H1 (cell line): ENCODE measurements at regions not wholly inside any gene's neighbourhood (a gene's known extent, or its start where the extent isn't known, plus 50 kb on each side); places are given as distances from the start of the nearest gene placed in this dataset.

Source experiments
- CTCF ChIA-PET: fragments of 300-600 bp; sonication (Branson Sonifier 250); formaldehyde crosslinking; loops from one replicate; lab custom pipeline; 2021; ENCODE audit not compliant: partially characterized antibody; lab: Charles Lee
- POLR2A ChIA-PET: fragments of 300-600 bp; sonication (Branson Sonifier 250); formaldehyde crosslinking; loops from one replicate; lab custom pipeline; 2021; ENCODE audit warnings: inconsistent platforms; ENCODE audit not compliant: partially characterized antibody; lab: Charles Lee
- DNase-seq, 2 experiments: peaks; one replicate each; pipeline versions ENCODE4 v3.0.0 to v3.0.0-alpha.2; 2010 to 2022; ENCODE audit warnings: low spot score in 2 of 2, low read depth in 1 of 2, mixed read lengths in 1 of 2
- FAIRE-seq: peaks from 2 replicates; lab custom pipeline; 2011; peaks lifted over from hg19 to GRCh38; lab: Jason Lieb, UNC
- H2AFZ ChIP-seq: 2 replicates; pipeline ENCODE4 v1.8.1; 2012; ENCODE audit warnings: low read length, inconsistent platforms
- H2AK5ac ChIP-seq: 2 replicates; pipeline ENCODE4 v1.6.1; 2013; ENCODE audit warnings: low read depth, low read length
- H2BK120ac ChIP-seq: replicated peaks from 2 replicates; pipeline ENCODE3; 2013; ENCODE audit warnings: low read depth, low read length, inconsistent platforms
- H2BK12ac ChIP-seq: 2 replicates; pipeline ENCODE4 v1.6.1; 2013; ENCODE audit warnings: low read depth, low read length
- H2BK15ac ChIP-seq: 2 replicates; pipeline ENCODE4 v1.6.1; 2013; ENCODE audit warnings: low read length
- H2BK20ac ChIP-seq: 2 replicates; pipeline ENCODE4 v1.6.1; 2013; ENCODE audit warnings: low read length
- H2BK5ac ChIP-seq: 2 replicates; pipeline ENCODE4 v1.6.1; 2013; ENCODE audit warnings: low read depth, low read length
- H3K14ac ChIP-seq: 2 replicates; pipeline ENCODE4 v1.6.1; 2013; ENCODE audit warnings: inconsistent platforms; ENCODE audit not compliant: insufficient read length
- H3K18ac ChIP-seq: 2 replicates; pipeline ENCODE4 v1.6.1; 2013; ENCODE audit warnings: low read length; ENCODE audit errors: extremely low read depth
- H3K23ac ChIP-seq: 2 replicates; pipeline ENCODE4 v1.6.1; 2013; ENCODE audit warnings: inconsistent platforms; ENCODE audit not compliant: insufficient read length
- H3K23me2 ChIP-seq: 2 replicates; pipeline ENCODE4 v1.6.1; 2013; ENCODE audit warnings: low read depth, low read length
- H3K27ac ChIP-seq: 2 replicates; pipeline ENCODE4 v1.6.1; 2011; ENCODE audit warnings: low read depth, low read length, inconsistent platforms
- H3K27me3 ChIP-seq, 4 experiments: replicated peaks in 1 of 4; 1 replicate in 1 of 4; 2 replicates in 3 of 4; pipeline versions ENCODE4 v1.6.1 to v1.8.1; 2011 to 2013; ENCODE audit warnings: low read length in 3 of 4, mild to moderate bottlenecking in 3 of 4, inconsistent platforms in 2 of 4, mixed read lengths in 2 of 4, moderate library complexity in 1 of 4; ENCODE audit not compliant: control insufficient read depth in 3 of 4, insufficient read depth in 3 of 4; ENCODE audit errors: extremely low read depth in 1 of 4
- H3K36me3 ChIP-seq, 4 experiments: 2 replicates each; pipeline versions ENCODE4 v1.6.1 to v1.8.1; 2011 to 2013; ENCODE audit warnings: mild to moderate bottlenecking in 4 of 4, low read length in 3 of 4, moderate library complexity in 2 of 4, control low read depth in 1 of 4, inconsistent platforms in 1 of 4; ENCODE audit not compliant: insufficient read depth in 4 of 4, control insufficient read depth in 2 of 4
- H3K4ac ChIP-seq: replicated peaks from 2 replicates; pipeline ENCODE3; 2013; ENCODE audit warnings: low read length, low read depth, mixed read lengths, inconsistent platforms; ENCODE audit not compliant: insufficient read length
- H3K4me1 ChIP-seq, 4 experiments: replicated peaks in 1 of 4; 1 replicate in 1 of 4; 2 replicates in 3 of 4; pipeline versions ENCODE4 v1.6.1 to v1.8.1; 2011 to 2013; ENCODE audit warnings: low read length in 3 of 4, inconsistent platforms in 2 of 4, mixed read lengths in 1 of 4; ENCODE audit not compliant: insufficient read depth in 4 of 4, control insufficient read depth in 3 of 4
- H3K4me2 ChIP-seq, 2 experiments: 2 replicates each; pipeline versions ENCODE4 v1.6.1 to v1.8.1; 2011 to 2013; ENCODE audit warnings: low read depth in 2 of 2, low read length in 2 of 2, control low read depth in 1 of 2, inconsistent platforms in 1 of 2, mild to moderate bottlenecking in 1 of 2; ENCODE audit not compliant: insufficient read depth in 1 of 2
- H3K4me3 ChIP-seq, 4 experiments: fragments of 200-600, 300-600 bp in 1 of 4; sonication (generic), shearing (Covaris generic), sonication (Bioruptor Twin) in 1 of 4; 2 replicates each; pipeline versions ENCODE4 v1.5.1 to v1.8.1; 2011 to 2016; ENCODE audit warnings: low read length in 4 of 4, low read depth in 3 of 4, control low read depth in 2 of 4, inconsistent platforms in 2 of 4, mild to moderate bottlenecking in 2 of 4, mixed read lengths in 1 of 4, moderate library complexity in 1 of 4; ENCODE audit not compliant: insufficient read depth in 2 of 4; ENCODE audit errors: extremely low read depth in 1 of 4
- H3K56ac ChIP-seq: replicated peaks from 2 replicates; pipeline ENCODE3; 2013; ENCODE audit warnings: low read depth, mild to moderate bottlenecking, mixed read lengths, low read length, inconsistent platforms; ENCODE audit not compliant: insufficient read length
- H3K79me1 ChIP-seq: 2 replicates; pipeline ENCODE4 v1.6.1; 2013; ENCODE audit warnings: low read depth, low read length, control low read depth
- H3K79me2 ChIP-seq, 2 experiments: 2 replicates each; pipeline versions ENCODE4 v1.6.1 to v1.8.1; 2012 to 2013; ENCODE audit warnings: low read length in 2 of 2, mild to moderate bottlenecking in 2 of 2, inconsistent platforms in 1 of 2; ENCODE audit not compliant: insufficient read depth in 2 of 2, control insufficient read depth in 1 of 2
- H3K9ac ChIP-seq, 4 experiments: replicated peaks in 1 of 4; 1 replicate in 1 of 4; 2 replicates in 3 of 4; pipeline versions ENCODE4 v1.6.1 to v1.8.1; 2011 to 2013; ENCODE audit warnings: low read depth in 3 of 4, low read length in 3 of 4, control low read depth in 2 of 4, mild to moderate bottlenecking in 2 of 4, moderate library complexity in 2 of 4, inconsistent platforms in 1 of 4; ENCODE audit errors: extremely low read depth in 1 of 4
- H3K9me3 ChIP-seq, 2 experiments: 2 replicates each; pipeline versions ENCODE4 v1.6.1 to v1.8.1; 2012 to 2013; ENCODE audit warnings: mild to moderate bottlenecking in 2 of 2, moderate library complexity in 2 of 2, control low read depth in 1 of 2, inconsistent platforms in 1 of 2, low read depth in 1 of 2, low read length in 1 of 2, mixed read lengths in 1 of 2; ENCODE audit not compliant: insufficient read depth in 2 of 2
- H4K20me1 ChIP-seq, 2 experiments: replicated peaks in 1 of 2; 2 replicates each; pipeline versions ENCODE3 to v1.8.1; 2011 to 2013; ENCODE audit warnings: inconsistent platforms in 2 of 2, low read length in 2 of 2, mild to moderate bottlenecking in 1 of 2; ENCODE audit not compliant: insufficient read depth in 2 of 2, control insufficient read depth in 1 of 2
- H4K5ac ChIP-seq: 2 replicates; pipeline ENCODE4 v1.6.1; 2013; ENCODE audit warnings: low read length, low read depth, mixed read lengths, inconsistent platforms; ENCODE audit not compliant: insufficient read length
- H4K8ac ChIP-seq: 2 replicates; pipeline ENCODE4 v1.8.0; 2013; ENCODE audit warnings: mild to moderate bottlenecking, moderate library complexity, low read length, inconsistent platforms; ENCODE audit not compliant: insufficient read depth; ENCODE audit errors: extremely low read depth
- H4K91ac ChIP-seq: replicated peaks from 2 replicates; pipeline ENCODE3; 2013; ENCODE audit warnings: low read length, mixed read lengths, inconsistent platforms; ENCODE audit not compliant: insufficient read length
- ASH2L ChIP-seq: fragments of 200-600, 300-600 bp; sonication (generic); IDR thresholded peaks from one replicate; pipeline ENCODE4 v1.7.1; 2017; ENCODE audit warnings: low read length
- CBX8 ChIP-seq: fragments of 300-800, 300-1000 bp; sonication (generic); IDR thresholded peaks from 2 replicates; pipeline ENCODE4 v1.7.1; 2016; ENCODE audit warnings: low read depth, low read length, borderline replicate concordance
- EP300 ChIP-seq, 2 experiments: IDR thresholded peaks; 1 replicate in 1 of 2; 2 replicates in 1 of 2; pipeline ENCODE4 v1.6.1; 2011 to 2012; ENCODE audit warnings: low read depth in 2 of 2, low read length in 2 of 2, mild to moderate bottlenecking in 2 of 2, borderline replicate concordance in 1 of 2, inconsistent platforms in 1 of 2, moderate library complexity in 1 of 2
- FOSL1 ChIP-seq: IDR thresholded peaks from 2 replicates; pipeline ENCODE4 v1.6.1; 2011; ENCODE audit warnings: mild to moderate bottlenecking, low read depth, low read length, moderate library complexity; ENCODE audit not compliant: insufficient read depth
- RAD21 ChIP-seq, 2 experiments: IDR thresholded peaks in 1 of 2; conservative IDR thresholded peaks in 1 of 2; 2 replicates each; pipeline ENCODE4 v1.6.1; 2011; ENCODE audit warnings: low read depth in 2 of 2, low read length in 2 of 2, improper control_type of control experiment in 1 of 2, inconsistent platforms in 1 of 2, mild to moderate bottlenecking in 1 of 2, moderate library complexity in 1 of 2
- SIN3A ChIP-seq, 2 experiments: IDR thresholded peaks in 1 of 2; conservative IDR thresholded peaks in 1 of 2; 2 replicates each; pipeline ENCODE4 v1.6.1; 2011 to 2012; ENCODE audit warnings: low read length in 2 of 2, improper control_type of control experiment in 1 of 2, low read depth in 1 of 2, mild to moderate bottlenecking in 1 of 2
- SIRT6 ChIP-seq: IDR thresholded peaks from one replicate; pipeline ENCODE4 v1.7.1; 2012; ENCODE audit warnings: low read length, inconsistent platforms
- SIX5 ChIP-seq: IDR thresholded peaks from 2 replicates; pipeline ENCODE4 v1.6.1; 2011; ENCODE audit warnings: mild to moderate bottlenecking, low read depth, low read length
- SUZ12 ChIP-seq: fragments of 200-600 bp; sonication (generic); IDR thresholded peaks from 2 replicates; pipeline ENCODE4 v1.6.1; 2012; ENCODE audit warnings: mild to moderate bottlenecking, inconsistent platforms, low read length, moderate library complexity, mixed read lengths
- TBP ChIP-seq: IDR thresholded peaks from 2 replicates; pipeline ENCODE4 v1.6.1; 2011; ENCODE audit warnings: low read depth, low read length, improper control_type of control experiment
- WGBS, 2 experiments: shearing (Covaris generic) in 1 of 2; methylation state at CpG; one replicate each; pipeline versions ENCODE4 v1.1.6 to v1.1.7; 2013 to 2015; ENCODE audit warnings: low lambda C conversion rate in 2 of 2, mixed read lengths in 2 of 2, inconsistent platforms in 1 of 2, low coverage in 1 of 2, missing lambda C conversion rate in 1 of 2; ENCODE audit not compliant: insufficient replicate concordance in 2 of 2, insufficient coverage in 1 of 2, insufficient read length in 1 of 2; ENCODE audit errors: extremely low coverage in 1 of 2, missing lambda C conversion rate in 1 of 2; 5-methylcytosine and 5-hydroxymethylcytosine counted together

- H3K4me2 ChIP-seq = no peak overlapping the region
- FAIRE-seq (no peak), DNase-seq (no peak)
- no peak overlapping the region for H2AK5ac ChIP-seq
- H3K23ac ChIP-seq = no peak overlapping the region
- H2BK12ac ChIP-seq = no peak overlapping the region
- H2BK120ac ChIP-seq = no peak overlapping the region
- H3K79me2 ChIP-seq = no peaks in the 10 kb centered on the region
- H3K23me2 ChIP-seq = 0 out of 2 replicates have a peak, but pooled peaks cover 2% of the 10 kb centered on the region
- H4K8ac ChIP-seq = no peak overlapping the region
- 67% methylated on average over 5 of the region's 5 CpGs; no CpG with 5 or more reads in 1 of the 2 experiments for WGBS, 2 experiments
- no peak overlapping the region for H3K9ac ChIP-seq
- H3K4me3 ChIP-seq = no peak overlapping the region
- H3K9me3 ChIP-seq = no peaks in the 10 kb centered on the region
- no peak overlapping the region for H2BK20ac ChIP-seq
- no peak overlapping the region for H4K91ac ChIP-seq
- no peak overlapping the region for H4K5ac ChIP-seq
- H2BK5ac ChIP-seq = no peak overlapping the region
- no peaks in the 10 kb centered on the region for H3K36me3 ChIP-seq
- POLR2A ChIA-PET = no interaction called here
- H4K20me1 ChIP-seq = no peaks in the 10 kb centered on the region
- H3K56ac ChIP-seq = no peak overlapping the region
- TF ChIP-seq RAD21 (IDR thresholded peaks at IDR 0.05 in 1 of 2, conservative IDR thresholded peaks at IDR 0.05 in 1 of 2; ENCODE audit: low read depth in 2 of 2, low read length in 2 of 2) (no peak), SUZ12 (no peak), EP300 (IDR thresholded peaks at IDR 0.05; ENCODE audit: borderline replicate concordance in 1 of 2, low read depth in 2 of 2, low read length in 2 of 2) (no peak), SIN3A (conservative IDR thresholded peaks at IDR 0.05 in 1 of 2, IDR thresholded peaks at IDR 0.05 in 1 of 2; ENCODE audit: low read depth in 1 of 2, low read length in 2 of 2) (no peak), TBP (no peak), ASH2L (no peak), FOSL1 (no peak), CBX8 (no peak), SIRT6 (no peak), SIX5 (no peak)
- TF ChIP-seq, all 59 proteins: peak for 0
- no peak overlapping the region for H3K14ac ChIP-seq
- H3K27me3 ChIP-seq = no peaks in the 10 kb centered on the region
- no peak overlapping the region for H3K18ac ChIP-seq
- peaks cover 2 to 4% (median 3%) of the 10 kb centered on the region in 4 experiments; a peak in 3 of 7 replicates for H3K4me1 ChIP-seq
- CTCF ChIA-PET = interaction anchor here (0.8 kb wide), 1 partner anchor 126 kb away, joined by 3 read pairs; no protein-coding TSS in a partner anchor
- H3K4ac ChIP-seq = peak overlapping the region; percentile 45
- H3K27ac ChIP-seq = no peak overlapping the region
- H2BK15ac ChIP-seq = no peak overlapping the region
- H3K79me1 ChIP-seq = no peaks in the 10 kb centered on the region
- H2AFZ ChIP-seq = 0 out of 2 replicates have a peak overlapping the region, but pooled peaks have one; percentile 6
Observed at GRCh38 chr1:181221078-181221477, 132.6 kb downstream of the IER5 start.
